ENCODE measurements at regions not wholly inside any gene's neighbourhood (a gene's known extent, or its start where the extent isn't known, plus 50 kb on each side); places are given as distances from the start of the nearest gene placed in this dataset.

DNA sequence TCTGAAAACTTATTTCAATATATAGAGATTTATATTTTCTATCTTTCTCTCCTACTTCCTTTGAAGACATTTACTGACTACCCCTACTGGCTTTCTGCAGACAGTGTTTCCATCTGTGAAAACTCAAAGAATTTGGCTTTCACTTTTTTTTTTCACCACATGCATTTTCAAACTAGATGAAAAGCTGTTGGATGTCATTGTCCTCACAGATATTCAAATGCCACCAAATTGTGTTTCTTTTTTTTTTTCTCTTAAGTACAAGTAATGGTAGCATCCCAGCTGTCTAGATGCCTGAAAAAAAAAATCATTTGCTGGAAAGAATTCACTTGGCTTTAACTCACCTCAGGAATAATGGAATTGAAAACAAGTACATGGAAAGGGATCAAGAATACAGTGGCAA lies 2258.6 kb upstream of the ACO1 start:
- Mint-ChIP-seq H3K27me3 (ENCODE audit: low read depth) (no peaks in the 10 kb centered on the region), H3K4me1 (peaks cover 10 to 11% of the 10 kb centered on the region in 2 experiments), H3K27ac (no peak overlapping the region), H3K36me3 (ENCODE audit: insufficient read depth in 1 of 3, low read depth in 3 of 3) (no peaks in the 10 kb centered on the region), H3K4me3 (no peak overlapping the region), H3K9me3 (no peaks in the 10 kb centered on the region)
- H3K4me2 ChIP-seq (ENCODE audit: insufficient read depth, insufficient read length, low read length) = no peak overlapping the region
- no peak overlapping the region for H3T11ph ChIP-seq (ENCODE audit: low read length)
- no peaks in the 10 kb centered on the region for H3K79me1 ChIP-seq (ENCODE audit: insufficient read depth, low read depth, low read length, poor library complexity, severe bottlenecking)
- no peak overlapping the region for H2BK120ac ChIP-seq (ENCODE audit: low read depth, low read length, poor library complexity, severe bottlenecking)
- no peak overlapping the region for H2BK15ac ChIP-seq (ENCODE audit: low read depth, low read length)
- no peak overlapping the region for H2AK5ac ChIP-seq (ENCODE audit: insufficient read length, low read length)
- no peaks in the 10 kb centered on the region for H3K79me2 ChIP-seq (ENCODE audit: insufficient read depth, low read length)
- no peak overlapping the region for H3K9ac ChIP-seq (ENCODE audit: extremely low read depth, insufficient read length, low read length)
- no peak for DNase-seq
- no peaks in the 10 kb centered on the region for H3K23me2 ChIP-seq (ENCODE audit: insufficient read length, low read depth, low read length, poor library complexity, severe bottlenecking)
- H3K27me3 ChIP-seq (ENCODE audit: insufficient read depth, low read length) = no peaks in the 10 kb centered on the region
- H3K4ac ChIP-seq (ENCODE audit: low read depth, low read length) = no peak overlapping the region
- H3K9me3 ChIP-seq (ENCODE audit: control insufficient read depth, low read depth, low read length) = no peaks in the 10 kb centered on the region
- no peak overlapping the region for H3K56ac ChIP-seq (ENCODE audit: insufficient read length, low read depth, low read length)
- H2BK20ac ChIP-seq (ENCODE audit: low read depth, low read length, poor library complexity, severe bottlenecking) = no peak overlapping the region
- TF ChIP-seq, protein P1, sequence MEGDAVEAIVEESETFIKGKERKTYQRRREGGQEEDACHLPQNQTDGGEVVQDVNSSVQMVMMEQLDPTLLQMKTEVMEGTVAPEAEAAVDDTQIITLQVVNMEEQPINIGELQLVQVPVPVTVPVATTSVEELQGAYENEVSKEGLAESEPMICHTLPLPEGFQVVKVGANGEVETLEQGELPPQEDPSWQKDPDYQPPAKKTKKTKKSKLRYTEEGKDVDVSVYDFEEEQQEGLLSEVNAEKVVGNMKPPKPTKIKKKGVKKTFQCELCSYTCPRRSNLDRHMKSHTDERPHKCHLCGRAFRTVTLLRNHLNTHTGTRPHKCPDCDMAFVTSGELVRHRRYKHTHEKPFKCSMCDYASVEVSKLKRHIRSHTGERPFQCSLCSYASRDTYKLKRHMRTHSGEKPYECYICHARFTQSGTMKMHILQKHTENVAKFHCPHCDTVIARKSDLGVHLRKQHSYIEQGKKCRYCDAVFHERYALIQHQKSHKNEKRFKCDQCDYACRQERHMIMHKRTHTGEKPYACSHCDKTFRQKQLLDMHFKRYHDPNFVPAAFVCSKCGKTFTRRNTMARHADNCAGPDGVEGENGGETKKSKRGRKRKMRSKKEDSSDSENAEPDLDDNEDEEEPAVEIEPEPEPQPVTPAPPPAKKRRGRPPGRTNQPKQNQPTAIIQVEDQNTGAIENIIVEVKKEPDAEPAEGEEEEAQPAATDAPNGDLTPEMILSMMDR (conservative IDR thresholded peaks at IDR 0.05) = no peak
- H4K91ac ChIP-seq (ENCODE audit: insufficient read length, low read depth, low read length) = no peak overlapping the region
- H4K20me1 ChIP-seq (ENCODE audit: control insufficient read depth, insufficient read depth, insufficient read length) = no peaks in the 10 kb centered on the region
- no peak overlapping the region for H3K14ac ChIP-seq (ENCODE audit: insufficient read depth, low read length)
- no peak overlapping the region for H2BK5ac ChIP-seq (ENCODE audit: insufficient read length, low read length)
- no peak overlapping the region for H3K23ac ChIP-seq (ENCODE audit: insufficient read length, low read depth, low read length)
- no peak overlapping the region for H2BK12ac ChIP-seq (ENCODE audit: insufficient read length, low read depth, low read length)
- no peaks in the 10 kb centered on the region for H3K4me1 ChIP-seq (ENCODE audit: insufficient read depth, low read length)
- no peak overlapping the region for H2AFZ ChIP-seq (ENCODE audit: low read length)
- H3K27ac ChIP-seq (ENCODE audit: insufficient read length, low read depth, low read length) = no peak overlapping the region
- no peak overlapping the region for H3K18ac ChIP-seq (ENCODE audit: insufficient read length, low read depth, low read length)
- no peak overlapping the region for H4K8ac ChIP-seq (replicated peaks; ENCODE audit: insufficient read length, low read depth, low read length)
- no peak overlapping the region for H4K5ac ChIP-seq (ENCODE audit: insufficient read length, low read depth, low read length)

Measured in H9 (cell line).